ENCODE measurements at regions not wholly inside any gene's neighbourhood (a gene's known extent, or its start where the extent isn't known, plus 50 kb on each side); places are given as distances from the start of the nearest gene placed in this dataset.

DNA sequence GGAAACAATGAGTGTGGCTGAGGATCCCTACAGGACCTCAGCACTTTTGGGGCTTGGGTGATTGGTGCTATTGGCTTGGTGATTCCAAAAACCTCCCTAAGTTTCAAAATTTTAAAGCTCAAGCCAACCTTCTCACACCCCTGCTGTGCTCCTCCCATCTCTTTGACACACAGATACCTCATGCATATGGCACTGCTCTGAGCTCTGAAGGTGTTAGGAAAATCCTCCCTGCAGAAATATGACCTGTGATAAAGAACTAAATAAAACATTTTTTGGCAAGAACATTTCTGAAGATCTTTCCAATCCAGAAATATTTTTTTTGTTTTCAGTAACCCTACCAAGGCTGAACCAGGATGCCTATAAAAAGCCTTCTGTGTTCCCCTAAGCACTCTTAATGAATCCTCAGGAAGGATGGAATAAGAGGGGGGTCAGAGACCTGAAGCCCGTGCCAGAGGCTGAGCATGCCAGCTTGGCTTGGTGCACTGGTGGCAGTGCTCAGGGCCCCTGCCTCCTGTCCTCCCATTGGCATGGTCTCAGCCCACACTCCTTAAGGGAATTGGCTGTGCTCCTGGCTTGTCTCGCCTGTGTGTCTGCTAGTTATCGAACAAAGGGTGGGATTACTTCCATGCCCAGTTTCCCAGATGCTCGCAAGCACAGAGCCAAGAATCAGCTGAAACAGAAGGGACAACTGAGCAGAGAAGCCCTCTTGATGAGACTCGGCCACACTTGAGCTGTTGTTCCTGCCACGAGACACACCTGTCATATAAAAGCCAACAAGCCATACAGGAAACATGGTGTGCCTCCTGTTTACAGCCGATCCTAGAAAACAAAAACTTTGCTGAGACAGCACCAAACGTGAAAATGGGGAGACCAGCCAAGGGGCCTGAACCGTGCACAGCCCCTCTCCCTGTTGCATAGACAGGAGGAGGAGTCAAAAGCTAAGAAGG is 132.7 kb upstream of the EEA1 start:
- POLR2A ChIA-PET (ENCODE audit: low non-redundant PET): no interaction called here
- DNase-seq (ENCODE audit: low spot score): no peak
- Histone ChIP-seq H3K4me1 (ENCODE audit: insufficient read depth, low read length, poor library complexity, severe bottlenecking) (peaks cover 19% of the 10 kb centered on the region), H3K36me3 (ENCODE audit: insufficient read depth, low read length, poor library complexity, severe bottlenecking) (no peaks in the 10 kb centered on the region), H3K27ac (ENCODE audit: low read depth, low read length, poor library complexity, severe bottlenecking) (peak overlapping the region; percentile 10), H3K27me3 (replicated peaks; ENCODE audit: insufficient read depth, low read depth, low read length, poor library complexity) (no peaks in the 10 kb centered on the region), H3K9me3 (ENCODE audit: low read depth, low read length, poor library complexity, severe bottlenecking) (no peaks in the 10 kb centered on the region), H3K4me3 (ENCODE audit: low read depth, low read length, poor library complexity, severe bottlenecking) (no peak overlapping the region)
- BruUV-seq (replicated peaks): no TSS peak
- intact Hi-C loops (cut with micrococcal nuclease; ENCODE audit: unreplicated experiment): no loop called here
- TF ChIP-seq, protein P1, sequence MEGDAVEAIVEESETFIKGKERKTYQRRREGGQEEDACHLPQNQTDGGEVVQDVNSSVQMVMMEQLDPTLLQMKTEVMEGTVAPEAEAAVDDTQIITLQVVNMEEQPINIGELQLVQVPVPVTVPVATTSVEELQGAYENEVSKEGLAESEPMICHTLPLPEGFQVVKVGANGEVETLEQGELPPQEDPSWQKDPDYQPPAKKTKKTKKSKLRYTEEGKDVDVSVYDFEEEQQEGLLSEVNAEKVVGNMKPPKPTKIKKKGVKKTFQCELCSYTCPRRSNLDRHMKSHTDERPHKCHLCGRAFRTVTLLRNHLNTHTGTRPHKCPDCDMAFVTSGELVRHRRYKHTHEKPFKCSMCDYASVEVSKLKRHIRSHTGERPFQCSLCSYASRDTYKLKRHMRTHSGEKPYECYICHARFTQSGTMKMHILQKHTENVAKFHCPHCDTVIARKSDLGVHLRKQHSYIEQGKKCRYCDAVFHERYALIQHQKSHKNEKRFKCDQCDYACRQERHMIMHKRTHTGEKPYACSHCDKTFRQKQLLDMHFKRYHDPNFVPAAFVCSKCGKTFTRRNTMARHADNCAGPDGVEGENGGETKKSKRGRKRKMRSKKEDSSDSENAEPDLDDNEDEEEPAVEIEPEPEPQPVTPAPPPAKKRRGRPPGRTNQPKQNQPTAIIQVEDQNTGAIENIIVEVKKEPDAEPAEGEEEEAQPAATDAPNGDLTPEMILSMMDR (conservative IDR thresholded peaks at IDR 0.05; ENCODE audit: low read depth, low read length): no peak
- no peak for TF ChIP-seq EZH2 (IDR thresholded peaks at IDR 0.05; ENCODE audit: borderline replicate concordance, low read depth, low read length, poor library complexity, severe bottlenecking)
- CTCF ChIA-PET: no interaction called here

DNA sequence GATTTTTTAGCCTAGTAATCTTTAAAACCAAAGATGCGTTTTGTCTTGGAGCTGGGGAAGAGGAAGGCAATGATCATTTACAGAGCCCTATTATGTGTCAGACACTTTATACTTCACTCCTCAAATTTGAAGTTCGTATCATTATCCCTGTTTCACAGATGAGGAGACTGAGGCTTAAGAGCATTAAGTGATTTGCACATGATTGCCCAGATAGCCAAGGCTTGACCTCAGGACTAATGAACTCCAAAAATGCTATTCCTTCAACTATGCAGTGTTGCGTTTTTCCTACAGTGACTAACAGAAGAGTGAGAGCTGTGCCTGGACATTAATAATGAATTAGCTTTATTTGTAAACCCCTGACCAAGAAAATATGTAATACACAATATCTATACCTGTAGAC is 136.8 kb upstream of the EEA1 start:
- Histone ChIP-seq H3K36me3 (ENCODE audit: insufficient read depth, low read length, poor library complexity, severe bottlenecking) (no peaks in the 10 kb centered on the region), H3K27ac (ENCODE audit: low read depth, low read length, poor library complexity, severe bottlenecking) (no peak overlapping the region), H3K9me3 (ENCODE audit: low read depth, low read length, poor library complexity, severe bottlenecking) (no peaks in the 10 kb centered on the region), H3K4me1 (ENCODE audit: insufficient read depth, low read length, poor library complexity, severe bottlenecking) (peaks cover 11% of the 10 kb centered on the region), H3K4me3 (ENCODE audit: low read depth, low read length, poor library complexity, severe bottlenecking) (no peak overlapping the region), H3K27me3 (replicated peaks; ENCODE audit: insufficient read depth, low read depth, low read length, poor library complexity) (no peaks in the 10 kb centered on the region)
- no TSS peak for BruUV-seq (replicated peaks)
- DNase-seq (ENCODE audit: low spot score): no peak
- POLR2A ChIA-PET (ENCODE audit: low non-redundant PET): no interaction called here
- intact Hi-C loops (cut with micrococcal nuclease; ENCODE audit: unreplicated experiment): no loop called here
- TF ChIP-seq, protein P1 (conservative IDR thresholded peaks at IDR 0.05; ENCODE audit: low read depth, low read length): no peak
- CTCF ChIA-PET: no interaction called here

DNA sequence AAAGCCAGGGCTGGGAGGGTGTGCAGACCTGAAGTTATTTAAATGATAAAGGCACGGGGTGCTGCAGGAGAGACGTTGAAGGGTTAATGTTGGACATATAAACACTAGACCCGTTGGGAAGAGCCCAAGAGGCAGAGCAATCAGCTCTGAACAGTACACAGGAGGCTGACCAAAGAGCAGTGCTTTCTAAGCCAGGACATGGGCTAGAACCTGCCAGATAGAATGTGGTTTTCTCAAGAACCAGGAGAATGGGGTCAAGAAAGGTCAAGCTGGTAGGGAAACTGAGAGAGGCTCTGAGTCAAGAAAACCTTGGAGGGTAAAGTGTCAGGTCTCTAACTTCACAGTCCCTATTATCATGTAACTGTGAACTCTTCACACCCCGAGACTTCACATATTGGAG is 143.2 kb upstream of the EEA1 start:
- BruUV-seq (replicated peaks): no TSS peak
- Histone ChIP-seq H3K9me3 (ENCODE audit: low read depth, low read length, poor library complexity, severe bottlenecking) (no peaks in the 10 kb centered on the region), H3K27me3 (replicated peaks; ENCODE audit: insufficient read depth, low read depth, low read length, poor library complexity) (no peaks in the 10 kb centered on the region), H3K4me3 (ENCODE audit: low read depth, low read length, poor library complexity, severe bottlenecking) (no peak overlapping the region), H3K36me3 (ENCODE audit: insufficient read depth, low read length, poor library complexity, severe bottlenecking) (no peaks in the 10 kb centered on the region), H3K4me1 (ENCODE audit: insufficient read depth, low read length, poor library complexity, severe bottlenecking) (no peaks in the 10 kb centered on the region), H3K27ac (ENCODE audit: low read depth, low read length, poor library complexity, severe bottlenecking) (no peak overlapping the region)
- CTCF ChIA-PET: no interaction called here
- DNase-seq (ENCODE audit: low spot score): no peak
- TF ChIP-seq, protein P1 (conservative IDR thresholded peaks at IDR 0.05; ENCODE audit: low read depth, low read length): no peak
- TF ChIP-seq EZH2 (IDR thresholded peaks at IDR 0.05; ENCODE audit: borderline replicate concordance, low read depth, low read length, poor library complexity, severe bottlenecking): no peak
- intact Hi-C loops (cut with micrococcal nuclease; ENCODE audit: unreplicated experiment): no loop called here
- POLR2A ChIA-PET (ENCODE audit: low non-redundant PET): no interaction called here
